GM19395 (cell line): ENCODE measurements at regions not wholly inside any gene's neighbourhood (a gene's known extent, or its start where the extent isn't known, plus 50 kb on each side); places are given as distances from the start of the nearest gene placed in this dataset.
"Not testable (repeated sequence)": the region's sequence is repeated elsewhere in the genome, so short reads cannot be mapped to it uniquely, and the experiment has no call there.

Experiments
- ATAC-seq: cut with Tn5 transposase; IDR thresholded peaks from one replicate; pipeline ENCODE4 v1.9.1; 2021; ENCODE audit warnings: mild to moderate bottlenecking, moderate library complexity; ENCODE audit not compliant: unreplicated experiment

DNA sequence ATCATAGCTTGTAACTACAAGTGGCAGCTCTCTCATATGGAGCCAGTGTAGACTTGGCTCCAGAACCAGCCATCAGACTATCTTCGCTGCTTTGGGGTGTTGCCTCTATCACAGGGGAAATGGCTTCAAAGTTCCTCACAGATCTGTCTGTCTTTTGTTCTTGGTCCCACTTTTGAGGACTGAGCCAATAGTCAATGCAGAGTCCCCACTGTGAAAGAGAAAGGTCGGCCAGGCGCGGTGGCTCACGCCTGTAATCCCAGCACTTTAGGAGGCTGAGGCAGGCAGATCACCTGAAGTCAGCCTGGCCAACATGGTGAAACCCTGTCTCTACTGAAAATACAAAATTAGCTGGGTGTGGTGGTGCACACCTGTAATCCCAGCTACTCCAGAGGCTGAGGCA, 86.9 kb upstream of the FZD7 start:
- ATAC-seq, result not testable (repeated sequence)

GRCh38 chr2:201947287-201947686, 86.4 kb upstream of the FZD7 start:
- ATAC-seq, result no peak

DNA sequence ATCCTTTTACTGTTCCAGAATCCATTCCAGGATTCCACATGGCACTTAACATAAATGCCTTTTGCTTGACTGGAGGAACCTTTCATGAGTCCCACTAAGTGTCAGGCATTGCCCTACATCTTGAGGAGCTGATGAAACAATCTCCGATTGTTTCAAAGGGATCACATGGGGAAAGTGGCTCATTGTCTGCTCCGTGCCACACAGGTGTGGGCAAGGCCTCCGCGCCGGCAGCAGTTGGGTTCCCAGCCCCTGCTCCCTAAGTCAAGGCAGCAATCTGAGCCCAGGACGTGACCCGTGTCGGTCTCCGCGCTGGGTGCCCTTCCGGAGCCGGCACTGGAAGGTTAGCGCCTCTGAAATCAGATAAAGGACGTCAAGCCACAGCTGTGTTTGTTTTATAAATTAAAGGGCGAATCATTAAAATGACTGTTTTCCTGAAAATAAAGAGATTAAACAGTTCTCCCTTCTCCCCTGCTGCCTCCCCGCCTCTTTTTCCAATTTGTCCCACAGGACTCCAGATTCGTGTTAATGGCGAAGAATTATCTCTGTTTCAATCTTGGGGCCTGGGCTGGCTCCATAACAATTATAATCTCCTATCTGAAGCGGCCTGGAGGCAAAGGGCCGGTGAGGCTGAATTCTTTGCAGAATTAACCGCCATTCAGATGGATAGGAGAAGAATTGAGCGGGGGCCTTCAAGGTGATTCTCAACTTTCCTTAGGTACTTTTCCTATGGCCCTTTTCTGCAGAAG, 84.3 kb upstream of the FZD7 start:
- no peak for ATAC-seq

- ATAC-seq, result no peak
These were observed 83.8 kb upstream of the FZD7 start for GRCh38 chr2:201949927-201950246.

GRCh38 chr2:201950606-201951005, 83.0 kb upstream of the FZD7 start:
- ATAC-seq, result no peak

DNA sequence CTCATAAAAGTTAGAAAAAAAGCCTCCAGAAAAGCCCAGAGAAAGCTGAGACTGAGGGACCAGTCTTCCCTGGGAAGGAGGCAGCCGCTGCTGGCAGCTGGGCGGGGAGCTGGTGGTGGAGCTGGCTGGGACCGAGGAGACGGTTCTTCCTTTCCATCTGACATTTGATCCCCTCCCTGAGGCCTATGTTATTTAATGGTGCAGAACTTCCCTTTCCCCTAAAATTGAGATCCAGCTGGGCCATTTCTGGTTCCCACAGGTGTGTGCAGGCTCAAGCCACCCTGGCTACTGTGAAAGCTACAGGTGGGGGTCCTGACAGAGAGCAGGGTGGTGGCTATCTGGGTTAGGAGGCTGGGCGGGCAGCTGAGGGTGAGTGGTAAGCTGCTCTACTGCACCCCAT, 81.5 kb upstream of the FZD7 start:
- no peak for ATAC-seq

DNA sequence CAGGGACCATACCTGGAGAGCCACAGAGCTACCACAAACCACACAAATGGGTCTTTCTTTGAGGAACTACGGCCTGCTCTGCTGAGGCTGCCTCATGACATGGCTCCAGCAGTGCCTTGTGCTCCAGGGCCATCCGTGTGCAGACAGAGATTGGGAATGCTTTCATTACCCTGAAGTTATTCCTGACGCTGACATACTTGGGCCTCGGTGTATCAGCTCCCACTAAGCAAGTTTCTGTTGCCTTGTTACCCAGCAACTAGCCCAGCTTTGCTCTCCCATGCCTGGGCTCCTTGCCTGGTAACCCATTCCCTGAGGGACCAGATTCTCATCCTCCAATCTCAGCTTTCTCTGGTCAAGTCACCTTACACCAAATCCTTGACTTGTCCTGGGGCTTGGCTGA, 80.3 kb upstream of the FZD7 start:
- no peak for ATAC-seq

DNA sequence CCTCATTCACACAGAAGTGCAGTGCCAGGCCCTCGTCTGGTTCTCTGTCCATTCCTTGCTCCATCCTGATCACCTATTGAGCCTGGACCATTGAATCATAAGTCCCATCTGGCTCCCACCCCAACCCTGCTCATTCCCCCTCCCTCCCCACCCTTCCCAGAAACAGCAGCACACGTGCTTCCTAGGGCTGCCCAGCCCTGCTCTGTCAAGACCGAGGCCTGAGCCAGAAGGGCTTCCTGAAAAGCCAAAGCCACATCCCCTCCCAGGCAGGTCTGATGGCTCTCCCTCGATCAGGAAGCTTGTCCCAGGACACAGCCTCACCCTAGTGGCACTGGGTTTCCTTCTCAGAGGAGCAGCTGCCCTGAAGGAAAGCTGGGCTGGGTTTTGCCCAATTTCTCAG, 79.8 kb upstream of the FZD7 start:
- ATAC-seq, result no peak

GRCh38 chr2:201955231-201955630, 78.4 kb upstream of the FZD7 start:
- no peak for ATAC-seq

GRCh38 chr2:201955702-201956141, 77.9 kb upstream of the FZD7 start:
- no peak for ATAC-seq

- no peak for ATAC-seq
These were observed 77.3 kb upstream of the FZD7 start for GRCh38 chr2:201956361-201956760.

DNA sequence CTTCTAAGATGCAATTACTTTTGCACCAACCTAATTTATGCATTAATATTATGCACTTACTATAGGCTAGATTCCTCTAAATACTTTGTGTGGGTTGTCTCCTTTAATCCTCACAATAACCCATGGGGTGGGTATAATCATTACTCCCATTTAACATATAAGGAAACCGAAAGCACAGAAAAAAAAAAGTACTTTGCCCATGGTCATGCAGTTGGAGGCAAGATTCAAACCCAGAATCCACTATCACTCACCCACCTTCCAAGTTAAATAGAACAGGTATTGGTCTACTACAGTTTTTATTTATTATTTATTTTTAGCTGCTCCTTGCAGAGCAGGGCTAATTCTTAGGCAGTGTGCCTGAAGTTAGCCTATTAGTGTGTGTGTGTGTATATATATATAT, 76.6 kb upstream of the FZD7 start:
- no peak for ATAC-seq

GRCh38 chr2:201959198-201959597, 74.5 kb upstream of the FZD7 start:
- no peak for ATAC-seq

DNA sequence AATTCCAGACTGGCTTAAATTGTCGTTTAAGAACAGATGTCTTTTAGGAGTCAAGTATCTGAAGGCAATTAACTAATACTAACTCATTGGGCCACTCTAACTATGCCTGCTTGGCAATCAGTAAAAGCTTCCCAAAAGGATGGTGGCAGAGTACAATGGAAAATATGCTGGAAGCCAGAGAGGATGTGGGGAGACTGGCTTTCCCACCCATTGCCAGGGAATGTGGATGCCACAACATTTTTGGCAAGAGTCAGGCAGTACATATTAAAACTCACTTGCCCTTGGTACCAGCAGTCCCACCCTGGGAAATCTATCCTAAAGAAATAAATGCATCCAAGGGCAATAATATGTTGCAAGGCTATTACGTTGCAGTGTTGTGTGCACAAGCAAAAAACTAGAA, 74.0 kb upstream of the FZD7 start:
- no peak for ATAC-seq

DNA sequence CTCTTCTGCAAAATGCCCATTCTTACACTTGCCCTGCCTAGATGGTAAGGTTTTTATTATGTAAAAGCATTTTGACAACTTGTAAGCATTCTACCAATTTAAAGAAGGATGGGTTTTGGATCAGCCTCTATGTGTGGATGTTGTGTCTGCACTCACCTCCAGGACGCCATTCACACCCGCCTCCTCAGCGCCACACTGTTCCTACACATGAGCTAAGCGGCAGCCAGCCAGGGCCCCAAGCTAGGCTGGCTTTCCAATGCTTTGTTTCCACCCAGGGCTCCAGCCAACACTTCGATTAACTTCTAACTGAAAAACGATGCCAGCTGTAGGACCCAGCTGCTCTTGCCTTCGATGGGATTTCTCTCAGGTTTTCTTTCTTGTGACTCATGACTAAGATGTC, 73.3 kb upstream of the FZD7 start:
- ATAC-seq, result no peak

GRCh38 chr2:201961401-201961800, 72.3 kb upstream of the FZD7 start:
- no peak for ATAC-seq

DNA sequence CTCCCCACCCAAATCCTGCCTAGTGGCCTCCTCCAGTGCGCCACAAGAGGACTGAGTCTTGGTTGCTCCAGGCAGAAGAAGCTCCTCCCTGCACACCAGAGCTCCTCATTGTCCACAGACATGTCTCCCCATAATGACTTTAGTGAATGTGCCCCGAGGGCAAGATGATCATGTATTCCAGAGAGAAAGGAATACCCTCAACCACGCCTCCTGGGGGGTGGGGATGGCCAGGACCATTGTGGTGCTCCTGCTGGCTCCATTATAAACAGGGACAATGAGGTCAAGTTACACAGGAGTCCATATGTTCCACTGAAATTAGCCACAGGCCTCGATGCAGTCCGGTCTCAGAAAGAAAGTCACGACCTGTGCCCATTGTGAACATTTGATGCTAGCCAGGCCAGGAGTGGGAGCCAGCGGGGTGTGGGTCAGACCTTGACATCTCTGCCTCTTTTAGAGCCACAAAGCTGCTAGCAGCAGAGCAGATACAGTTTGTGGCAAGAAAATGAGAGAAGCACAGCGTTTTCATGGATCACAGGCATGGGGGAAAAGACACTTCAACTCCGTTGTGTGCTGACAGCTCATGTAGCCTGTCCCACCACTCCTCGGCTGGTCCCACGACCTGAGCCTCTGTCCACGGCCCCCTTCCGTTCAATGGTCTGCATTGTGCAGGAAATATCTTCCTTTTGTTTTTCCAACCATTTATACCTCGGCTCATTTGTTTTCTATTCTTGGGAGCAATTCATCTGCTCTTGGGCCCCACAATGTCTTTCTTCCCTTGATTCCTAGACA, 70.7 kb upstream of the FZD7 start:
- no peak for ATAC-seq

- ATAC-seq, result no peak
These were observed 69.6 kb upstream of the FZD7 start for GRCh38 chr2:201964011-201964410.

DNA sequence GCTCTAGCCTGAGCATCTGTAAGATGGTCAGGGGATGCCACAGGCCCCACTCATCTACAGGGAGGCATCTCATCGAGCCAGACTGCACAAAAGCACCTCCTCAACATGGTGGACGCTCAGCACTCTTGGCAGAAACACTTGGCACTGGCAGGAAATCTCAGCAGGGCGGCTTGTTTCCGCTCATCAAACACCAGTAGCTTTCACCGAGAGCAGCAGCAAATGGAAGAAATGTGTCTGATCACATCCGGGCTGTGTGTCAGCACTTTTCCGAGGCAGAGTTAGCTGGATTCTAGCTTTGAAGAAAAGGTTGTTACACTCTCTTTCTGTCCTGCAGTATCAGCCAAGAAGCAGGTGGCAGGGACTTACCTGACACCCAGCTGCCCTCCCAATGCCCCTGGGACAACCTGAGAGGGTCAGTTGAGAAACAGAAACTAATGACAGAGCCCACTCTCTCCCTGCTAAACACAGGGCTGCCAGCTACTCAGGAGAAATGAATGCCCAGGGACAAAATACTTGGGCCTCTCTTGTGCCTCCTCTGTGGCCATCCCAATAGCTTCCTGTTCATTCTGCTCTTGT, 68.9 kb upstream of the FZD7 start:
- ATAC-seq, result no peak

GRCh38 chr2:201965550-201965949, 68.1 kb upstream of the FZD7 start:
- ATAC-seq, result no peak

- ATAC-seq, result no peak
These were observed 66.8 kb upstream of the FZD7 start for GRCh38 chr2:201966691-201967438.

- no peak for ATAC-seq
These were observed 65.6 kb upstream of the FZD7 start for GRCh38 chr2:201968050-201968449.
